ENCODE measurements at regions not wholly inside any gene's neighbourhood (a gene's known extent, or its start where the extent isn't known, plus 50 kb on each side); places are given as distances from the start of the nearest gene placed in this dataset.
A peak's percentile ranks its signal among the peaks of the same experiment; 100 is the strongest.

- Histone ChIP-seq H3K36me3 (replicated peaks in 1 of 2; ENCODE audit: control insufficient read depth in 1 of 2, insufficient read depth in 2 of 2, low read length in 2 of 2) (no peaks in the 10 kb centered on the region), H3K4me2 (ENCODE audit: low read depth, low read length) (no peak overlapping the region), H3K4me3 (replicated peaks in 1 of 3; ENCODE audit: insufficient read depth in 1 of 3, low read depth in 2 of 3, low read length in 3 of 3) (no peak overlapping the region), H2AFZ (ENCODE audit: low read length) (no peak overlapping the region), H3K9ac (ENCODE audit: insufficient read depth, low read depth, low read length) (no peak overlapping the region), H3K27ac (ENCODE audit: extremely low read length, insufficient read depth, low read length) (no peak overlapping the region), H3K9me3 (ENCODE audit: low read length) (no peaks in the 10 kb centered on the region), H4K20me1 (ENCODE audit: insufficient read depth, low read length) (no peaks in the 10 kb centered on the region; the same call in 1 of the 2 replicates), H3K4me1 (ENCODE audit: insufficient read depth, low read length) (no peaks in the 10 kb centered on the region), H3K79me2 (ENCODE audit: insufficient read depth, low read length) (no peaks in the 10 kb centered on the region), H3K27me3 (ENCODE audit: control insufficient read depth in 1 of 2, insufficient read depth in 2 of 2, low read length in 2 of 2) (no peaks in the 10 kb centered on the region; a peak in 1 of 5 replicates)
- TF ChIP-seq CREB1 (IDR thresholded peaks at IDR 0.05), result peak; percentile 34; the same call in 1 of the 2 replicates
- TF ChIP-seq CREB1 (CRISPR knock-in tag; IDR thresholded peaks at IDR 0.05), result no peak
- no peak for TF ChIP-seq TRIM22 (IDR thresholded peaks at IDR 0.05)
- ATAC-seq (no peak), DNase-seq (ENCODE audit: low spot score) (no peak), FAIRE-seq (no peak)
- 2% methylated on average over 5 of the region's 5 CpGs for WGBS (ENCODE audit: low lambda C conversion rate)
- no TSS peak for BruUV-seq (replicated peaks)
- POLR2A ChIA-PET, result no interaction called here
- intact Hi-C loops (cut with micrococcal nuclease; ENCODE audit: unreplicated experiment) (no loop called here), in situ Hi-C loops (cut with HindIII; ENCODE audit: extremely low pct_ligation_motif_present, low pct_unique_long_range_greater_than_20kb) (no loop called here)
- CTCF ChIA-PET (ENCODE audit: low intra/inter-chr PET ratio, low total read pairs), result no interaction called here
Measured at GRCh38 chr9:86494644-86495111, 140.5 kb upstream of the TUT7 start.

GRCh38 chr9:86491468-86492266, 137.5 kb upstream of the TUT7 start:
- no peak overlapping the region for H2AFZ ChIP-seq (ENCODE audit: low read length)
- ChIA-PET POLR2A (no interaction called here), CTCF (ENCODE audit: low intra/inter-chr PET ratio, low total read pairs) (no interaction called here)
- BruUV-seq (replicated peaks), result no TSS peak
- no peak overlapping the region for H3K4me2 ChIP-seq (ENCODE audit: low read depth, low read length)
- FAIRE-seq, result no peak
- in situ Hi-C loops (cut with HindIII; ENCODE audit: extremely low pct_ligation_motif_present, low pct_unique_long_range_greater_than_20kb) (no loop called here), intact Hi-C loops (cut with micrococcal nuclease; ENCODE audit: unreplicated experiment) (no loop called here)
- no peaks in the 10 kb centered on the region for H3K4me1 ChIP-seq (ENCODE audit: insufficient read depth, low read length)
- H3K9ac ChIP-seq (ENCODE audit: insufficient read depth, low read depth, low read length), result no peak overlapping the region
- no peak for DNase-seq (ENCODE audit: low spot score)
- H3K9me3 ChIP-seq (ENCODE audit: low read length), result no peaks in the 10 kb centered on the region
- ATAC-seq, result no peak
- H4K20me1 ChIP-seq (ENCODE audit: insufficient read depth, low read length), result no peaks in the 10 kb centered on the region
- 24% methylated on average over 8 of the region's 8 CpGs for WGBS (ENCODE audit: low lambda C conversion rate)
- no peak overlapping the region for H3K4me3 ChIP-seq (replicated peaks in 1 of 3; ENCODE audit: insufficient read depth in 1 of 3, low read depth in 2 of 3, low read length in 3 of 3)
- H3K79me2 ChIP-seq (ENCODE audit: insufficient read depth, low read length), result no peaks in the 10 kb centered on the region
- no peaks in the 10 kb centered on the region for H3K36me3 ChIP-seq (replicated peaks in 1 of 2; ENCODE audit: control insufficient read depth in 1 of 2, insufficient read depth in 2 of 2, low read length in 2 of 2)
- no peak overlapping the region for H3K27ac ChIP-seq (ENCODE audit: extremely low read length, insufficient read depth, low read length)
- H3K27me3 ChIP-seq (ENCODE audit: control insufficient read depth in 1 of 2, insufficient read depth in 2 of 2, low read length in 2 of 2), result no peaks in the 10 kb centered on the region; a peak in 1 of 5 replicates
- no peak for TF ChIP-seq ZNF678 (CRISPR knock-in tag; IDR thresholded peaks at IDR 0.05)
- no peak for TF ChIP-seq JDP2 (CRISPR knock-in tag; IDR thresholded peaks at IDR 0.05; ENCODE audit: borderline replicate concordance)
- no peak for TF ChIP-seq JUND (CRISPR knock-in tag; IDR thresholded peaks at IDR 0.05)
- no peak for TF ChIP-seq TFDP2 (CRISPR knock-in tag; IDR thresholded peaks at IDR 0.05)
- TF ChIP-seq ZNF770 (CRISPR knock-in tag; IDR thresholded peaks at IDR 0.05), result no peak
- no peak for TF ChIP-seq MIER2 (CRISPR knock-in tag; IDR thresholded peaks at IDR 0.05)
- no peak for TF ChIP-seq POLR2A (IDR thresholded peaks at IDR 0.05; ENCODE audit: insufficient read depth in 1 of 2, low read depth in 2 of 2, low read length in 2 of 2)
- TF ChIP-seq STAG1 (CRISPR knock-in tag; IDR thresholded peaks at IDR 0.05), result no peak

All from HepG2 (cell line).